ENCODE measurements at regions not wholly inside any gene's neighbourhood (a gene's known extent, or its start where the extent isn't known, plus 50 kb on each side); places are given as distances from the start of the nearest gene placed in this dataset.

DNA sequence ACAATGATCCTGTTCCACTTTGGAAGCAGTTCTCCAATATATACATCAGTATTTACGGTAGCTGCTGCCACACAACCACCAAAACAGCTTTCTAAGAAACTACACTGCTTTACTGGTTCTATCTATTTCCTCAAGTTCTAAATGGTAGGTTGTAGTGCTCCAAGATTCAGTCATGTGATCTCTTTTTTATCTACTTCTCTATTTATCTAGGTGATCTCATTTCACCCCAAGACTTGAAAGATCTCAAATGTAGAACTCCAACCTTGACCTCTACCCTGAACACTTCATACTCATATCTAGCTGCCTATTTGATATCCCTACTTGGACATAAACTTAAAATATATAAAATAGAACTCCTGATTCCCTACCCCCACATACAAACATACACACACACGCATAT, 133.9 kb upstream of the RAP1B start:
- POLR2A ChIA-PET = no interaction called here
- CTCF ChIA-PET = interaction anchor here (0.6 kb wide), 1 partner anchor 61 kb away, joined by 3 read pairs; no protein-coding TSS in a partner anchor
- WGBS (ENCODE audit: insufficient coverage) = 93% methylated on average over 2 of the region's 2 CpGs

DNA sequence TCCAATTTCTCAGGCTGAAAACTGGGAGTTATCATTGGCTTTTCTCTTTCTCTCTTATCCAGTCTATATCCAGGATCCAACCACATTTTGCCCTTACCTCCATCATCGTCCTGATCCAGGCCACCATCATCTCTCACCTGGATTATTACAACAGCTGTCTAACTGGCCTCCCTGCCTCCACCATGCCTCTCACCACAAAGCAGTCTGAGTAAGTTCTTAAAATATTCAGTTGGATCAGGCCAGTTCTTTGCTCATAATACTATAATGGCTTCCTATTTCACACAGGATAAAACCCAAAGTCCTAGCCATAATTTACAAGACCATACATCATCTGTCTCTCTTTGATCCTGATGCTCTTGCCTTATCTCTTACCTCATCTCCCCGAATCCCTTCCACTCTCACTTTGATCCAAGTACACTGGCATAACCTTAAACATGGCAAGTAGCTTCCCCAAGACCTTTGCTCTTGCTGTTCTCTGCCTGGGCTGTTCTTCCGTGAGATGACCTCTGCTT, 133.4 kb upstream of the RAP1B start:
- DNase-seq = no peak
- Histone ChIP-seq H3K4me1 (ENCODE audit: control extremely low read depth in 1 of 4, control insufficient read depth in 4 of 4, insufficient read depth in 4 of 4, low read length in 3 of 4) (peaks cover 3 to 12% (median 8%) of the 10 kb centered on the region in 4 experiments), H3K27ac (ENCODE audit: insufficient read depth in 1 of 2, low read depth in 1 of 2, low read length in 2 of 2, poor library complexity in 1 of 2, severe bottlenecking in 2 of 2) (no peak overlapping the region), H3K4me3 (ENCODE audit: control insufficient read depth in 1 of 7, extremely low read depth in 1 of 7, insufficient read depth in 4 of 7, low read depth in 2 of 7, low read length in 6 of 7) (no peak overlapping the region), H3K36me3 (ENCODE audit: control insufficient read depth in 4 of 4, insufficient read depth in 4 of 4, low read length in 3 of 4) (no peaks in the 10 kb centered on the region), H3K9me3 (ENCODE audit: control extremely low read depth in 1 of 5, control insufficient read depth in 4 of 5, insufficient read depth in 2 of 5, low read depth in 1 of 5, low read length in 4 of 5) (peaks cover 0 to 4% (median 2%) of the 10 kb centered on the region in 5 experiments), H3K27me3 (replicated peaks in 2 of 5; ENCODE audit: control insufficient read depth in 4 of 5, insufficient read depth in 5 of 5, low read length in 4 of 5) (no peaks in the 10 kb centered on the region)
- 97% methylated on average over 3 of the region's 3 CpGs for WGBS (ENCODE audit: insufficient coverage)
- CTCF ChIA-PET = no interaction called here
- POLR2A ChIA-PET = no interaction called here

More for the DNA sequence above, 133.9 kb upstream of the RAP1B start:
- DNase-seq = no peak
- peaks cover 0 to 12% (median 9%) of the 10 kb centered on the region in 4 experiments for H3K4me1 ChIP-seq (ENCODE audit: control extremely low read depth in 1 of 4, control insufficient read depth in 4 of 4, insufficient read depth in 4 of 4, low read length in 3 of 4)
- H3K9me3 ChIP-seq (ENCODE audit: control extremely low read depth in 1 of 5, control insufficient read depth in 4 of 5, insufficient read depth in 2 of 5, low read depth in 1 of 5, low read length in 4 of 5) = peaks cover 0 to 4% (median 2%) of the 10 kb centered on the region in 5 experiments
- H3K27me3 ChIP-seq (replicated peaks in 2 of 5; ENCODE audit: control insufficient read depth in 4 of 5, insufficient read depth in 5 of 5, low read length in 4 of 5) = no peaks in the 10 kb centered on the region
- no peaks in the 10 kb centered on the region for H3K36me3 ChIP-seq (ENCODE audit: control insufficient read depth in 4 of 4, insufficient read depth in 4 of 4, low read length in 3 of 4)
- no peak overlapping the region for H3K4me3 ChIP-seq (ENCODE audit: control insufficient read depth in 1 of 7, extremely low read depth in 1 of 7, insufficient read depth in 4 of 7, low read depth in 2 of 7, low read length in 6 of 7)
- no peak overlapping the region for H3K27ac ChIP-seq (ENCODE audit: insufficient read depth in 1 of 2, low read depth in 1 of 2, low read length in 2 of 2, poor library complexity in 1 of 2, severe bottlenecking in 2 of 2)

DNA sequence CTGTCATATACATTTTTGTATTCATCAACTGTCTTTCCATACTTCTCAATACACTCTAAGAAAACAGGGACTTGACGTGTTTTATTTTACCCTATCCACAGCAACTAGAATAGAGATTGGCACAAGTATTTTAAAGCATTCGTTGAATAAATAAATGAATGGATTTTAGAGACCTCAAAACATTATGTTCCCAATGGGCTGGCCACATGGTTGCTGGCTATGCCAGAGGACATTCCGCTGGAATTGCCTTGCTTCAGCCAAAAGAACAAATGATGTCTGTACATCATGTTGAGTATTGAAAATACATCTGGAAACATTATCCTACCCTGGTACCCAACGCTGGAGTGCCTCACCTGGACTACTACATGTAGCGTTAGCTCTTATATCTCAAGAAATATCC, 132.8 kb upstream of the RAP1B start:
- WGBS (ENCODE audit: insufficient coverage) = 100% methylated on average over 1 of the region's 5 CpGs
- DNase-seq = no peak
- no peak overlapping the region for H3K4me3 ChIP-seq (ENCODE audit: control insufficient read depth in 1 of 7, extremely low read depth in 1 of 7, insufficient read depth in 4 of 7, low read depth in 2 of 7, low read length in 6 of 7)
- H3K9me3 ChIP-seq (ENCODE audit: control extremely low read depth in 1 of 5, control insufficient read depth in 4 of 5, insufficient read depth in 2 of 5, low read depth in 1 of 5, low read length in 4 of 5) = peaks cover 0 to 4% (median 2%) of the 10 kb centered on the region in 5 experiments
- H3K4me1 ChIP-seq (ENCODE audit: control extremely low read depth in 1 of 4, control insufficient read depth in 4 of 4, insufficient read depth in 4 of 4, low read length in 3 of 4) = peaks cover 7 to 17% (median 13%) of the 10 kb centered on the region in 4 experiments
- CTCF ChIA-PET = interaction anchor here (1.7 kb wide), 1 partner anchor 10 kb away, joined by 3 read pairs; no protein-coding TSS in a partner anchor
- no peaks in the 10 kb centered on the region for H3K36me3 ChIP-seq (ENCODE audit: control insufficient read depth in 4 of 4, insufficient read depth in 4 of 4, low read length in 3 of 4)
- H3K27ac ChIP-seq (ENCODE audit: insufficient read depth in 1 of 2, low read depth in 1 of 2, low read length in 2 of 2, poor library complexity in 1 of 2, severe bottlenecking in 2 of 2) = no peak overlapping the region
- POLR2A ChIA-PET = no interaction called here
- H3K27me3 ChIP-seq (replicated peaks in 2 of 5; ENCODE audit: control insufficient read depth in 4 of 5, insufficient read depth in 5 of 5, low read length in 4 of 5) = no peaks in the 10 kb centered on the region

DNA sequence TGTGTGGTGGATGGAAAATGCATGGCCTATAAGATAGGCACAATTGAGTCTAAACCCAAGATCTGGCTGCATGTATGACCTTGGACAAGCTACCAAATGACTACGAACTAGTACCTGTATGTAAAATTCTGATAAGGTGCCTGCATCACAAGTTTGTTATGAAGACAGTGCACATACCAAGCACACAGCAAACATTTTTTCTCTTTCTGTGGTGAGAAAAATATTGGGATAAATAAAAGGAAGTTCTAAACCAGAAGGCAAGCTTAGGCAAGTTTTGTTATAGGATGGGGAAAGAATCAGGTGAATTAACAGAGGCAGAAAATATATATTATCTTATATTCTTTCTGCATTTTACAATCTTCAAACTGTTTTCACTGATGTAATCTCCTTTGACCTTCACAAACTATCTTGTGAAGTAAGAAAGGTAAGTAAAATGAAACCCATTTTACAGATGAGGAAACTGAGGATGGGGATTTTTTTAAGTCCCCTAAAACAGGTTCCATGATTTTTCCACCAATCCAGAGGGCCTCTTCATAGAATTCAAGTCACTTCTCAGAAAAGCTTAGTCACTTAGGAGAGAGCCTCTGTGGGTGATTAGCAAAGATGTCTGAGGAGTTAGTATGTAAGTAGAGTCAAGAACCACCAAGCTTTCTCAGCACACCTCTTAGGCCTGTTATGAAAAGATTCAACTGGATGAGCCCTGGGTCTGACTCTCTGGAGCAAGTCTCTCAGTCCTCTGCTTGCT, 132.0 kb upstream of the RAP1B start:
- peaks cover 8 to 24% (median 17%) of the 10 kb centered on the region in 4 experiments for H3K4me1 ChIP-seq (ENCODE audit: control extremely low read depth in 1 of 4, control insufficient read depth in 4 of 4, insufficient read depth in 4 of 4, low read length in 3 of 4)
- no peak overlapping the region for H3K27ac ChIP-seq (ENCODE audit: insufficient read depth in 1 of 2, low read depth in 1 of 2, low read length in 2 of 2, poor library complexity in 1 of 2, severe bottlenecking in 2 of 2)
- H3K27me3 ChIP-seq (replicated peaks in 2 of 5; ENCODE audit: control insufficient read depth in 4 of 5, insufficient read depth in 5 of 5, low read length in 4 of 5) = no peaks in the 10 kb centered on the region
- no peak for DNase-seq
- peaks cover 0 to 4% (median 2%) of the 10 kb centered on the region in 5 experiments for H3K9me3 ChIP-seq (ENCODE audit: control extremely low read depth in 1 of 5, control insufficient read depth in 4 of 5, insufficient read depth in 2 of 5, low read depth in 1 of 5, low read length in 4 of 5)
- H3K36me3 ChIP-seq (ENCODE audit: control insufficient read depth in 4 of 4, insufficient read depth in 4 of 4, low read length in 3 of 4) = no peaks in the 10 kb centered on the region
- 100% methylated on average over 1 of the region's 1 CpG for WGBS (ENCODE audit: insufficient coverage)
- no peak overlapping the region for H3K4me3 ChIP-seq (ENCODE audit: control insufficient read depth in 1 of 7, extremely low read depth in 1 of 7, insufficient read depth in 4 of 7, low read depth in 2 of 7, low read length in 6 of 7)
- CTCF ChIA-PET = interaction anchor here (1.2 to 1.7 kb wide), 2 partner anchors 11 to 24 kb away, joined by 3 read pairs; no protein-coding TSS in a partner anchor
- POLR2A ChIA-PET = no interaction called here

DNA sequence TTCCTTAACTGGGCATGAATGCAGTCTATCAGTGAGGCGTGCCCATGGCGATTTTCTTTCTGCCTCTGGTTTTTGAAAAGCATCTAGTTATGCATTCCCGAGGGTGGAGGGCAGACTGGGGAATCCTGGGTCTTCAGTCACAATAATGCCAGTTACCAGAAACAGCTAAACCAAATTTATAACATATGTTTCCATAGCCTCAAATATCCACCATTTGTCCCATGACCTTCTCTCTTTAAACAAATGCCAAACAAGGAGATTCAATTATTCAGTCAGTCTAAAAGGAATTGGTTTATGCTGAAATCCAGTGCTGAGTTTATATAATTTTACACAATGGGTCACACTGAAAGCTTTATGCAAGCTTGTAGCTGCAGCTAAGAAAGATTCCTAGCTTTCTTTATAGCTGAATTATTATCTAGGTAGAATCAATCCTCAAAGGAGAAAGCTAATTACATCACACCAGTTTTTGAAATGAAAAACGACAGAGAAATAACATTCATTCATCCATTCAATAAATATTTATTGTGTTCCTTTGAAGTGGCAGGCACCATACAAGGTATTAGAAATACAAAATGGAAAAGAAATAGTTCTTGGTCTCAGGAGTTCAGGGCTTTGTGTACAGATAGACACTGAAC, 131.3 kb upstream of the RAP1B start:
- Histone ChIP-seq H3K4me3 (ENCODE audit: control insufficient read depth in 1 of 7, extremely low read depth in 1 of 7, insufficient read depth in 4 of 7, low read depth in 2 of 7, low read length in 6 of 7) (no peak overlapping the region), H3K36me3 (ENCODE audit: control insufficient read depth in 4 of 4, insufficient read depth in 4 of 4, low read length in 3 of 4) (no peaks in the 10 kb centered on the region), H3K27me3 (replicated peaks in 2 of 5; ENCODE audit: control insufficient read depth in 4 of 5, insufficient read depth in 5 of 5, low read length in 4 of 5) (no peaks in the 10 kb centered on the region), H3K9me3 (ENCODE audit: control extremely low read depth in 1 of 5, control insufficient read depth in 4 of 5, insufficient read depth in 2 of 5, low read depth in 1 of 5, low read length in 4 of 5) (peaks cover 0 to 4% (median 2%) of the 10 kb centered on the region in 5 experiments), H3K27ac (ENCODE audit: insufficient read depth in 1 of 2, low read depth in 1 of 2, low read length in 2 of 2, poor library complexity in 1 of 2, severe bottlenecking in 2 of 2) (no peak overlapping the region), H3K4me1 (ENCODE audit: control extremely low read depth in 1 of 4, control insufficient read depth in 4 of 4, insufficient read depth in 4 of 4, low read length in 3 of 4) (peaks cover 8 to 28% (median 19%) of the 10 kb centered on the region in 4 experiments)
- ChIA-PET CTCF (interaction anchor here (0.7 to 1.7 kb wide), 3 partner anchors 11 to 39 kb away, joined by 3 read pairs; no protein-coding TSS in a partner anchor), POLR2A (no interaction called here)
- no peak for DNase-seq
- WGBS (ENCODE audit: insufficient coverage) = 100% methylated on average over 2 of the region's 4 CpGs

DNA sequence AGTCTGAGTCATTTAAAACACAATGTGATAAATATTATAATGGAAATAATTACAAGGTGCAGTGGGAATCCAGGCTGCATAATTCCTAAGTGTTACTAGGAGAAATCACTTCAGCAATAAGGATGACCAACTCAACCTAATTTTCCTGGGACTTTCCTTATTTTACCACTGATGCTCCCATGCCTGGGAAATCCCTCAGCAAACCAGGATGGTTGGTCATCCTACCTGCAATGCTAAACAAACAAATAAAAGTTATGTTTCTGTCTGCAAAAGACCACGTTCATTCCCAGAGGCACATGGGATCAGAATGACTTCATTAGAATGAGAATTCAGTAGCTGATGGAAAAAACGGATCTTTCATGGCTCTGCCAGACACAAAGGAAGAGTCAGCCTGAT, 130.8 kb upstream of the RAP1B start:
- Histone ChIP-seq H3K27ac (ENCODE audit: insufficient read depth in 1 of 2, low read depth in 1 of 2, low read length in 2 of 2, poor library complexity in 1 of 2, severe bottlenecking in 2 of 2) (no peak overlapping the region), H3K4me1 (ENCODE audit: control extremely low read depth in 1 of 4, control insufficient read depth in 4 of 4, insufficient read depth in 4 of 4, low read length in 3 of 4) (peaks cover 8 to 28% (median 19%) of the 10 kb centered on the region in 4 experiments), H3K36me3 (ENCODE audit: control insufficient read depth in 4 of 4, insufficient read depth in 4 of 4, low read length in 3 of 4) (no peaks in the 10 kb centered on the region), H3K9me3 (ENCODE audit: control extremely low read depth in 1 of 5, control insufficient read depth in 4 of 5, insufficient read depth in 2 of 5, low read depth in 1 of 5, low read length in 4 of 5) (peaks cover 0 to 4% (median 2%) of the 10 kb centered on the region in 5 experiments), H3K4me3 (ENCODE audit: control insufficient read depth in 1 of 7, extremely low read depth in 1 of 7, insufficient read depth in 4 of 7, low read depth in 2 of 7, low read length in 6 of 7) (no peak overlapping the region), H3K27me3 (replicated peaks in 2 of 5; ENCODE audit: control insufficient read depth in 4 of 5, insufficient read depth in 5 of 5, low read length in 4 of 5) (no peaks in the 10 kb centered on the region)
- no peak for DNase-seq
- WGBS (ENCODE audit: insufficient coverage) = 96% methylated on average over 2 of the region's 2 CpGs
- POLR2A ChIA-PET = no interaction called here
- CTCF ChIA-PET = interaction anchor here (0.7 to 1.2 kb wide), 3 partner anchors 22 to 38 kb away, joined by 3 to 4 read pairs (median 3); no protein-coding TSS in a partner anchor

DNA sequence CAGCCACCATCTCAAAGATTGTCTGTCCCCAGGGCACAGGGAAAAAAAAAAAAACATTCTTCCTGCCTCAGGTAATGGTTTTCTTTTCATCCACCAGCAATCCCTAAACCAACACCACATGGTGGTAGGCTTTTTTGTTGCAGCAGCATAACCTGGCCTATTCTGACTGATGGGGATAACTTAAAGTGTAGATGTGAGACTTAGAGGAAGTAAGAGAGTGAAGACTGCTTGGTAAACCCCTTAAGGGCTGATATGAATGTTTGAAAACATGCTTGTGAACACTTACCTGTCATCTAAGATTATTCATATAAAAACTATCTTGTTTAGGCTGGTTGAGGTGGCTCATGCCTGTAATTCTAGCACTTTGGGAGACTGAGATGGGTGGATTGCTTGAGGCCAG, 130.2 kb upstream of the RAP1B start:
- H3K27ac ChIP-seq (ENCODE audit: insufficient read depth in 1 of 2, low read depth in 1 of 2, low read length in 2 of 2, poor library complexity in 1 of 2, severe bottlenecking in 2 of 2) = no peak overlapping the region
- peaks cover 0 to 4% (median 2%) of the 10 kb centered on the region in 5 experiments for H3K9me3 ChIP-seq (ENCODE audit: control extremely low read depth in 1 of 5, control insufficient read depth in 4 of 5, insufficient read depth in 2 of 5, low read depth in 1 of 5, low read length in 4 of 5)
- no peaks in the 10 kb centered on the region for H3K36me3 ChIP-seq (ENCODE audit: control insufficient read depth in 4 of 4, insufficient read depth in 4 of 4, low read length in 3 of 4)
- no peak for DNase-seq
- peaks cover 8 to 28% (median 19%) of the 10 kb centered on the region in 4 experiments for H3K4me1 ChIP-seq (ENCODE audit: control extremely low read depth in 1 of 4, control insufficient read depth in 4 of 4, insufficient read depth in 4 of 4, low read length in 3 of 4)
- POLR2A ChIA-PET = no interaction called here
- no peaks in the 10 kb centered on the region for H3K27me3 ChIP-seq (replicated peaks in 2 of 5; ENCODE audit: control insufficient read depth in 4 of 5, insufficient read depth in 5 of 5, low read length in 4 of 5)
- CTCF ChIA-PET = interaction anchor here (1.0 to 1.6 kb wide), 2 partner anchors 22 to 136 kb away, joined by 3 to 4 read pairs; no protein-coding TSS in a partner anchor
- no peak overlapping the region for H3K4me3 ChIP-seq (ENCODE audit: control insufficient read depth in 1 of 7, extremely low read depth in 1 of 7, insufficient read depth in 4 of 7, low read depth in 2 of 7, low read length in 6 of 7)

All from common myeloid progenitor, CD34-positive (primary cell).